ENCODE measurements at regions not wholly inside any gene's neighbourhood (a gene's known extent, or its start where the extent isn't known, plus 50 kb on each side); places are given as distances from the start of the nearest gene placed in this dataset.

GRCh38 chr10:9863559-9864121, 1154.0 kb upstream of the CELF2 start:
- Mint-ChIP-seq H3K4me3 (ENCODE audit: low read depth) (no peak overlapping the region), H3K4me1 (ENCODE audit: low read depth) (no peaks in the 10 kb centered on the region), H3K9me3 (ENCODE audit: low read depth) (peaks cover 17% of the 10 kb centered on the region), H3K27ac (no peak overlapping the region), H3K27me3 (no peaks in the 10 kb centered on the region), H3K36me3 (ENCODE audit: insufficient read depth) (no peaks in the 10 kb centered on the region)
- TF ChIP-seq CTCF (IDR thresholded peaks at IDR 0.05; ENCODE audit: unreplicated experiment) = no peak
- DNase-seq (ENCODE audit: low spot score, unreplicated experiment) = no peak

GRCh38 chr10:9868499-9868898, 1149.2 kb upstream of the CELF2 start:
- DNase-seq (ENCODE audit: low spot score, unreplicated experiment) = no peak
- Mint-ChIP-seq H3K27ac (no peak overlapping the region), H3K27me3 (no peaks in the 10 kb centered on the region), H3K9me3 (ENCODE audit: low read depth) (peaks cover 4% of the 10 kb centered on the region), H3K4me1 (ENCODE audit: low read depth) (no peaks in the 10 kb centered on the region), H3K36me3 (ENCODE audit: insufficient read depth) (no peaks in the 10 kb centered on the region), H3K4me3 (ENCODE audit: low read depth) (no peak overlapping the region)
- no peak for TF ChIP-seq CTCF (IDR thresholded peaks at IDR 0.05; ENCODE audit: unreplicated experiment)

GRCh38 chr10:9869205-9869604, 1148.5 kb upstream of the CELF2 start:
- peaks cover 4% of the 10 kb centered on the region for H3K9me3 Mint-ChIP-seq (ENCODE audit: low read depth)
- no peaks in the 10 kb centered on the region for H3K27me3 Mint-ChIP-seq
- no peaks in the 10 kb centered on the region for H3K36me3 Mint-ChIP-seq (ENCODE audit: insufficient read depth)
- DNase-seq (ENCODE audit: low spot score, unreplicated experiment) = no peak
- TF ChIP-seq CTCF (IDR thresholded peaks at IDR 0.05; ENCODE audit: unreplicated experiment) = no peak
- H3K27ac Mint-ChIP-seq = no peak overlapping the region
- no peaks in the 10 kb centered on the region for H3K4me1 Mint-ChIP-seq (ENCODE audit: low read depth)
- no peak overlapping the region for H3K4me3 Mint-ChIP-seq (ENCODE audit: low read depth)

GRCh38 chr10:9869606-9870176, 1148.0 kb upstream of the CELF2 start:
- no peak for TF ChIP-seq CTCF (IDR thresholded peaks at IDR 0.05; ENCODE audit: unreplicated experiment)
- no peaks in the 10 kb centered on the region for H3K36me3 Mint-ChIP-seq (ENCODE audit: insufficient read depth)
- H3K27ac Mint-ChIP-seq = no peak overlapping the region
- H3K4me1 Mint-ChIP-seq (ENCODE audit: low read depth) = no peaks in the 10 kb centered on the region
- H3K9me3 Mint-ChIP-seq (ENCODE audit: low read depth) = peaks cover 4% of the 10 kb centered on the region
- H3K27me3 Mint-ChIP-seq = no peaks in the 10 kb centered on the region
- no peak overlapping the region for H3K4me3 Mint-ChIP-seq (ENCODE audit: low read depth)
- no peak for DNase-seq (ENCODE audit: low spot score, unreplicated experiment)

GRCh38 chr10:9875353-9875752, 1142.3 kb upstream of the CELF2 start:
- H3K27ac Mint-ChIP-seq = no peak overlapping the region
- no peak for TF ChIP-seq CTCF (IDR thresholded peaks at IDR 0.05; ENCODE audit: unreplicated experiment)
- no peaks in the 10 kb centered on the region for H3K4me1 Mint-ChIP-seq (ENCODE audit: low read depth)
- H3K4me3 Mint-ChIP-seq (ENCODE audit: low read depth) = no peak overlapping the region
- no peaks in the 10 kb centered on the region for H3K36me3 Mint-ChIP-seq (ENCODE audit: insufficient read depth)
- no peaks in the 10 kb centered on the region for H3K9me3 Mint-ChIP-seq (ENCODE audit: low read depth)
- H3K27me3 Mint-ChIP-seq = no peaks in the 10 kb centered on the region
- DNase-seq (ENCODE audit: low spot score, unreplicated experiment) = no peak

Measured in progenitor cell of endocrine pancreas (in vitro differentiated cells).